ENCODE measurements at regions not wholly inside any gene's neighbourhood (a gene's known extent, or its start where the extent isn't known, plus 50 kb on each side); places are given as distances from the start of the nearest gene placed in this dataset.

DNA sequence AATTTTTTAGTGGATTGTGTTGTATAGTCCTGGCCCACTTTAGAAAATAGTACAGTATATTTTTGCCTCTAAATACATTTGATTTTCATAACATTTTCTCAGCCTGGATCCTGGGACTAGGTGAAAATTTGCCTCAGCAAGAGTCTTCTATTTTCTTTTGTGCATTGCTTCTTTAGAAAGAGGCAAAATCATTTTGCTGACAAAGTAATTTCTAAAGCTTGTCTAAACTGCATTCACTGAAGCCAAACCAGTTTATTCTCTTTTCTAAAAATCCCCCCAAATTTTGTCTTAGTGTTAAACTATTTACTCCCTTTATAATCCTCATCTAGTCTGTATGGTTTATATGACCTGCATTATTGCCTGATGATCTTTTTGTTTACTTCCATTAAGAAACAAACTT, 326.3 kb downstream of the C4orf33 start:
- Histone ChIP-seq H4K91ac (ENCODE audit: low read depth, low read length, poor library complexity) (no peak overlapping the region), H3K4me2 (ENCODE audit: insufficient read depth, low read length, poor library complexity, severe bottlenecking) (no peak overlapping the region), H3K18ac (ENCODE audit: low read length) (no peak overlapping the region), H3K4me3 (ENCODE audit: low read length in 2 of 2) (no peak overlapping the region), H2AFZ (ENCODE audit: low read length) (no peak overlapping the region), H3K27ac (replicated peaks; ENCODE audit: low read length) (no peak overlapping the region), H3K4me1 (ENCODE audit: control insufficient read depth in 2 of 2, insufficient read depth in 1 of 2, low read depth in 1 of 2, low read length in 2 of 2) (no peaks in the 10 kb centered on the region), H2BK5ac (ENCODE audit: low read length) (no peak overlapping the region), H3K79me1 (ENCODE audit: low read depth, low read length) (no peaks in the 10 kb centered on the region), H3K27me3 (ENCODE audit: control insufficient read depth in 3 of 3, insufficient read depth in 3 of 3, low read depth in 1 of 3, low read length in 3 of 3) (no peaks in the 10 kb centered on the region), H3K9me3 (replicated peaks in 1 of 2; ENCODE audit: control insufficient read depth in 2 of 2, insufficient read depth in 1 of 2, low read depth in 1 of 2, low read length in 2 of 2) (no peaks in the 10 kb centered on the region), H3K9ac (ENCODE audit: low read depth, low read length, poor library complexity) (no peak overlapping the region), H3K36me3 (replicated peaks in 1 of 2; ENCODE audit: control insufficient read depth in 2 of 2, insufficient read depth in 2 of 2, low read length in 2 of 2) (no peaks in the 10 kb centered on the region), H3K14ac (ENCODE audit: low read length) (no peak overlapping the region), H3K23ac (ENCODE audit: low read depth, low read length, poor library complexity) (no peak overlapping the region), H2BK120ac (ENCODE audit: low read depth, low read length) (no peak overlapping the region), H2AK5ac (ENCODE audit: low read depth, low read length) (no peak overlapping the region), H2BK15ac (ENCODE audit: low read length) (no peak overlapping the region), H4K8ac (ENCODE audit: low read depth, low read length) (no peak overlapping the region), H3K4ac (ENCODE audit: low read length) (no peak overlapping the region), H2BK12ac (ENCODE audit: low read length) (no peak overlapping the region)
- DNase-seq (ENCODE audit: low spot score) = no peak

DNA sequence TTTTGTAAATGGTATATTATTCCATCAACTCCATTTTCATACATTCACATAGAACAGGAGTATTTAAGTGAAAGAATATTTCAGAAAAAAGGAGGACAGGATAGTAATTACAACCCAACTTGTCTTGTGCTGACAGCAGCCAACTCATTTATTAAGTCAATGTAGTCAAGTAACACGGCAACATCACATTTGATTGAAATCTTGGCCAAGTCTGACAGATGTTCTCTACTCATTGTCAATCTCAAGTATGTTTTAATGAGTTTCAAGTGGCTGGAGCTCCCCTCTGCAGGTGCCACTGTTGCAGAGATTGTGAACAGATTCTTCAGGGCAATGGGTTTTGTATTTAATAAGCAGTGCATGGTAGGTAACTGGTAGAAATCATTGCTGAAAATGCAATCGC, 332.5 kb downstream of the C4orf33 start:
- Histone ChIP-seq H2BK5ac (ENCODE audit: low read length) (no peak overlapping the region), H2BK15ac (ENCODE audit: low read length) (no peak overlapping the region), H3K9ac (ENCODE audit: low read depth, low read length, poor library complexity) (no peak overlapping the region), H3K27me3 (ENCODE audit: control insufficient read depth in 3 of 3, insufficient read depth in 3 of 3, low read depth in 1 of 3, low read length in 3 of 3) (no peaks in the 10 kb centered on the region), H2BK12ac (ENCODE audit: low read length) (no peak overlapping the region), H3K27ac (replicated peaks; ENCODE audit: low read length) (no peak overlapping the region), H2AK5ac (ENCODE audit: low read depth, low read length) (no peak overlapping the region), H3K18ac (ENCODE audit: low read length) (no peak overlapping the region), H4K91ac (ENCODE audit: low read depth, low read length, poor library complexity) (no peak overlapping the region), H3K4ac (ENCODE audit: low read length) (no peak overlapping the region), H3K36me3 (replicated peaks in 1 of 2; ENCODE audit: control insufficient read depth in 2 of 2, insufficient read depth in 2 of 2, low read length in 2 of 2) (no peaks in the 10 kb centered on the region), H3K79me1 (ENCODE audit: low read depth, low read length) (no peaks in the 10 kb centered on the region), H3K9me3 (replicated peaks in 1 of 2; ENCODE audit: control insufficient read depth in 2 of 2, insufficient read depth in 1 of 2, low read depth in 1 of 2, low read length in 2 of 2) (no peaks in the 10 kb centered on the region), H3K4me1 (ENCODE audit: control insufficient read depth in 2 of 2, insufficient read depth in 1 of 2, low read depth in 1 of 2, low read length in 2 of 2) (no peaks in the 10 kb centered on the region), H2AFZ (ENCODE audit: low read length) (no peak overlapping the region), H2BK120ac (ENCODE audit: low read depth, low read length) (no peak overlapping the region), H3K4me2 (ENCODE audit: insufficient read depth, low read length, poor library complexity, severe bottlenecking) (no peak overlapping the region), H3K14ac (ENCODE audit: low read length) (no peak overlapping the region), H3K4me3 (ENCODE audit: low read length in 2 of 2) (no peak overlapping the region), H4K8ac (ENCODE audit: low read depth, low read length) (no peak overlapping the region), H3K23ac (ENCODE audit: low read depth, low read length, poor library complexity) (no peak overlapping the region)
- DNase-seq (ENCODE audit: low spot score) = no peak
- WGBS, 2 donors (ENCODE audit: extremely low coverage in 2 of 2, insufficient read length in 2 of 2, insufficient replicate concordance in 1 of 2) = no CpG with 5 or more reads among the region's 2 CpGs

DNA sequence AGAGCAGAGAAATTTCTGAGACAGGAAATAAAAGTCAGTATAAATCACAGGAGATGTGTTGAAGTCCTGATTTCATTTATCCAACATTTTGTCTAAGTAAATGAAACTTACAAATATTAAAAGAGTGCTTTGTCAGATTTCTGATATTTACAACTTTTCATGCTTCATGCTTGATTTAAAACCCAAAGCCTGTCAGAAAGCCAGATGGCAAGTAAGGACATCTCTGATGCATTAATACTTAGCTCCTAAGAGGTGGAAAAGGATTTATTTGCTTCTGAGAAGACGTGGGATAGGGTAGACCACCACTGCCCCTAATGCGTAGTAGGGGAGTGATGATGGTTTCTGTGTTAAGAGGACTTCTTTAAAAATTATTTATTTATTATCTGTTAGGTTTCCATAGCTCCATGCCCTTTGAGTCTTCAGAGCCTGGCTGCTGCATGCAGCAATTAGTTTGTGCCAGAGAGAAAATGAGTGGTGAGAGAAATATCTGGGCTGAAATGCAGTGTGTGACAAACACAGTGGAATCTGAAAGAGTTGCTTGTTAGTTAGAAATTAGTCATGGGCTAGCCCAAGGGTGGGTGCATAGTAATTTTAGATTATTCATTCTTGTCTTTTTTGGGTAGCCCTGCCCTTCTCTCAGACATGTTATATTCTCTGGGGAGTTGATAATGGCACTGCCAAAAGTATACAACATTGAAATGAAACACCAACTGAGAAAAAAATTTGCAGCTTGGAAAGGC, 333.8 kb downstream of the C4orf33 start:
- no peak overlapping the region for H3K9ac ChIP-seq (ENCODE audit: low read depth, low read length, poor library complexity)
- no peaks in the 10 kb centered on the region for H3K27me3 ChIP-seq (ENCODE audit: control insufficient read depth in 3 of 3, insufficient read depth in 3 of 3, low read depth in 1 of 3, low read length in 3 of 3)
- H3K23ac ChIP-seq (ENCODE audit: low read depth, low read length, poor library complexity) = no peak overlapping the region
- H3K27ac ChIP-seq (replicated peaks; ENCODE audit: low read length) = no peak overlapping the region
- no peak overlapping the region for H3K4ac ChIP-seq (ENCODE audit: low read length)
- H3K4me2 ChIP-seq (ENCODE audit: insufficient read depth, low read length, poor library complexity, severe bottlenecking) = no peak overlapping the region
- no peak overlapping the region for H2BK5ac ChIP-seq (ENCODE audit: low read length)
- H3K4me3 ChIP-seq (ENCODE audit: low read length in 2 of 2) = no peak overlapping the region
- H2BK120ac ChIP-seq (ENCODE audit: low read depth, low read length) = no peak overlapping the region
- H3K18ac ChIP-seq (ENCODE audit: low read length) = no peak overlapping the region
- H2BK12ac ChIP-seq (ENCODE audit: low read length) = no peak overlapping the region
- WGBS, 2 donors (ENCODE audit: extremely low coverage in 2 of 2, insufficient read length in 2 of 2, insufficient replicate concordance in 1 of 2) = no CpG with 5 or more reads among the region's 2 CpGs
- H4K91ac ChIP-seq (ENCODE audit: low read depth, low read length, poor library complexity) = no peak overlapping the region
- no peaks in the 10 kb centered on the region for H3K9me3 ChIP-seq (replicated peaks in 1 of 2; ENCODE audit: control insufficient read depth in 2 of 2, insufficient read depth in 1 of 2, low read depth in 1 of 2, low read length in 2 of 2)
- no peaks in the 10 kb centered on the region for H3K4me1 ChIP-seq (ENCODE audit: control insufficient read depth in 2 of 2, insufficient read depth in 1 of 2, low read depth in 1 of 2, low read length in 2 of 2)
- no peak overlapping the region for H4K8ac ChIP-seq (ENCODE audit: low read depth, low read length)
- no peak overlapping the region for H3K14ac ChIP-seq (ENCODE audit: low read length)
- H2BK15ac ChIP-seq (ENCODE audit: low read length) = no peak overlapping the region
- DNase-seq (ENCODE audit: low spot score) = no peak
- H3K79me1 ChIP-seq (ENCODE audit: low read depth, low read length) = no peaks in the 10 kb centered on the region
- no peaks in the 10 kb centered on the region for H3K36me3 ChIP-seq (replicated peaks in 1 of 2; ENCODE audit: control insufficient read depth in 2 of 2, insufficient read depth in 2 of 2, low read length in 2 of 2)
- no peak overlapping the region for H2AK5ac ChIP-seq (ENCODE audit: low read depth, low read length)
- no peak overlapping the region for H2AFZ ChIP-seq (ENCODE audit: low read length)

DNA sequence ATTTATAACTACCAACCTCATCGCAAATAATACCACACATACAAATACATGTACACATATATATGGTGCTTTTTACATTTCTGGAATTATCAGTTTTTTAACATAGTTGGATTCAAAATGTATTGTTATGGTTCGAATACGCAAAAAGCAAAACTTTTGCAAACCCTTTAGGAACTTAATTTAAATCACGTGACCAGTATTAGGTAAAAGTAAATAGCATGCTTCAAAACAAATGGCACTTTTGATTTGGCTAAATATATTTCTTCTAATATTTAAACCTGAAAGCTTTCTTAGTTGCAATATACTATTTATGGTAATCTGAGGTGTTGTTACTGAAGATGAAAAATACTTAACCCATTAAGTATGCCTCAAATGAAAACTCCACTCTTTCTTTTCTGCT, 341.4 kb downstream of the C4orf33 start:
- no CpG with 5 or more reads among the region's 4 CpGs for WGBS, 2 donors (ENCODE audit: extremely low coverage in 2 of 2, insufficient read length in 2 of 2, insufficient replicate concordance in 1 of 2)
- Histone ChIP-seq H2AK5ac (ENCODE audit: low read depth, low read length) (no peak overlapping the region), H3K4me1 (ENCODE audit: control insufficient read depth in 2 of 2, insufficient read depth in 1 of 2, low read depth in 1 of 2, low read length in 2 of 2) (no peaks in the 10 kb centered on the region), H3K14ac (ENCODE audit: low read length) (no peak overlapping the region), H3K18ac (ENCODE audit: low read length) (no peak overlapping the region), H3K27me3 (ENCODE audit: control insufficient read depth in 3 of 3, insufficient read depth in 3 of 3, low read depth in 1 of 3, low read length in 3 of 3) (no peaks in the 10 kb centered on the region), H3K27ac (replicated peaks; ENCODE audit: low read length) (no peak overlapping the region), H2BK12ac (ENCODE audit: low read length) (no peak overlapping the region), H4K8ac (ENCODE audit: low read depth, low read length) (no peak overlapping the region), H3K79me1 (ENCODE audit: low read depth, low read length) (no peaks in the 10 kb centered on the region), H3K4me2 (ENCODE audit: insufficient read depth, low read length, poor library complexity, severe bottlenecking) (no peak overlapping the region), H2BK120ac (ENCODE audit: low read depth, low read length) (no peak overlapping the region), H3K4ac (ENCODE audit: low read length) (no peak overlapping the region), H3K4me3 (ENCODE audit: low read length in 2 of 2) (no peak overlapping the region), H3K23ac (ENCODE audit: low read depth, low read length, poor library complexity) (no peak overlapping the region), H2BK5ac (ENCODE audit: low read length) (no peak overlapping the region), H4K91ac (ENCODE audit: low read depth, low read length, poor library complexity) (no peak overlapping the region), H2AFZ (ENCODE audit: low read length) (no peak overlapping the region), H3K9me3 (replicated peaks in 1 of 2; ENCODE audit: control insufficient read depth in 2 of 2, insufficient read depth in 1 of 2, low read depth in 1 of 2, low read length in 2 of 2) (no peaks in the 10 kb centered on the region), H2BK15ac (ENCODE audit: low read length) (no peak overlapping the region), H3K36me3 (replicated peaks in 1 of 2; ENCODE audit: control insufficient read depth in 2 of 2, insufficient read depth in 2 of 2, low read length in 2 of 2) (no peaks in the 10 kb centered on the region), H3K9ac (ENCODE audit: low read depth, low read length, poor library complexity) (no peak overlapping the region)
- DNase-seq (ENCODE audit: low spot score) = no peak

All from neuronal stem cell (in vitro differentiated cells).